CD4-positive, alpha-beta T cell treated with Interleukin-4 for 1 hour (primary cell): ENCODE measurements at regions not wholly inside any gene's neighbourhood (a gene's known extent, or its start where the extent isn't known, plus 50 kb on each side); places are given as distances from the start of the nearest gene placed in this dataset.
"Not testable (repeated sequence)": the region's sequence is repeated elsewhere in the genome, so short reads cannot be mapped to it uniquely, and the experiment has no call there.

Experiments
- DNase-seq, 2 donors: peaks; one replicate each; pipeline ENCODE4 v3.0.0-alpha.2; 2020 to 2022

DNA sequence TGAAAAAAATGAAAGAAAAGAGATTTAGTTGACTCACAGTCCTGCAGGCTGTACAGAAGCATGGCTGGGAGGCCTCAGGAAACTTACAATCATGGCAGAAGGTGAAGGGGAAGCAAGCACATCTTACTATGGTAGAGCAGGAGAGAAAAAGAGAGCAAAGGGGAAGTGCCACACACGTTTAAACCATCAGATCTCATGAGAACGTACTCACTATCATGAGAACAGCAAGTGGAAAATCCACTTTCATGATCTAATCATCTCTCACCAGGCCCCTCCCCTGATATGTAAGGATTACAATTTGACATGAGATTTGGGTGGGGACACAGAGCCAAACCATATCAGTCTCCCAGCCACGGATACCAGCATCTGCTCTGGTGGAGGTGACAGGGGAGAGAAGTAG, 50.8 kb upstream of the CPOX start:
- DNase-seq = no peak

DNA sequence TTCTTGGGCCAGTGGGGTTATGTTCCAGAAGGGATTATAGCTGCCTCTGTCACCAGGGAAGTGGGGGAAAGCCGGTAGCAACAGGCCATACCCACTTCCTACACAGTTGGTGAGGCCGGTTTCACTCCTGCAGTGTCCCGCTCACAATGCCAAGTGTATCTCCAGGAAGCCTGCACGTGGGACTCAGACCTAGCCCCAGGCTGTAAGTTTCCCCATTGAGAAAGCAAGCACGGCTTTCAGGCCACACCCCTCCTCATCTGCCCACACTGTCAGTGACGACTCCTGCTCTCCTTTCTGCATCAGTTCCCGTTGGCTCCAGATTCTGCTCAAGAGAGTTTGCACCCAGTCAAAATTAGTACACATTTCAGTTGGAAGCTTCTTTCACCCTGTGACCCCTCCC, 51.6 kb upstream of the CPOX start:
- DNase-seq = no peak

DNA sequence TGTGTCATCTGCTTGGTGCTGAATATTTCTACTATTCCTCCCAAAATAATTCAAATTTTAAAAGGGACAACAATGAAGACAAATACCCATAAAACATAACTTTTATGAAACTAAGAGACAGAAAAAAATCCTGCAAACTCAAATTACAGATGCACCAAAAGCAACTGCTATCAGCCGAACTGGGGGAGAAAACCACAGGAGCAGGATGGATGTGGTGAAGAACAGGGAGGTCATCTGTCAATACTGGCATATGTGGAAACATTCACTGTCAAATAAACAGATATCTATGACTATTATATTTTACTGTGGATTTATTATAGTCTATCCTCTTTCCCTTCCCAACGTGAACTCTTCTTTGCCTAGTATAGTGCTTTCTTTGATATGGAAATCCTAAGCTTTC, 53.3 kb upstream of the CPOX start:
- DNase-seq = no peak

DNA sequence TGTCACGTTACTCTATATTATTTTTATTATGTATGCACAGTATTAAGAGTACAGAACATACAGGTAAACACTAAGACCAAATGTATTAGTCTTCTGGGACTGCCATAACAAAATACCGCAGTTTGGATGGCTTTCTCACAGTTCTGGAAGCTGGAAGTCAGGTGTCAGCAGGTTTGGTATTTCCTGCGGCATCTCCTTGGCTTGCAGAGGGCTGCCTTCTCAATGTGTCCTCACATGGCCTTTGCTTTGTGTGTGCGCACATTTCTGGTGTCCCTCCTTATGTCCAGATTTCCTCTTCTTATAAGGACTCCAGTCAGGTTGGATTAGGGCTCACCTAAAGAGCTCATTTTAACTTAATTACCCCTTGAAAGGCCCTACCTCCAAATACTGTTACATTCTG, 53.8 kb upstream of the CPOX start:
- DNase-seq = no peak

GRCh38 chr3:98650971-98651779, 57.8 kb upstream of the CPOX start:
- DNase-seq = no peak

- no peak for DNase-seq
Observed at GRCh38 chr3:98651780-98652077, 58.3 kb upstream of the CPOX start.

- no peak for DNase-seq
Observed at GRCh38 chr3:98655666-98656065, 62.3 kb upstream of the CPOX start.

GRCh38 chr3:98657457-98657856, 64.0 kb upstream of the CPOX start:
- DNase-seq = peak; percentile 16 to 17

DNA sequence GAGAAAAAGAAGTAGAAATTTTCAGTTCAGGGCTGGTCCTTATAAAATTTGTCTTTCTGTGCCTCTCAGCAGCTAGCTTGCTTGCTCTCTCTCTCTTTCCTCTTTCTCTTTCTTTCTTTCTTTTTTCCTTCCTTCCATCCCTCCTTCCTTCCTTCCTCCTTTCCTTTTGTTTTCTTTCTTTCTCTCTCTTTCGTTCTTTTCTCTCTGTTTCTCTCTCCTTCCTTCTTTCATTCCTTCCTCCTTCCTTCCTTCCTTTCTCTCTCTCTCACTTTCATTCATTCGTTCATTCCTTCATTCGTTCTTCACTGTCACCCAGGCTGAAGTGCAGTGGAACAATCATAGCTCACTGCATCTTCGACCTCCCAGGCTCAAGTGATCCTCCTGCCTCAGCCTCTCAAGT, 69.3 kb upstream of the CPOX start:
- DNase-seq = no peak

- no peak for DNase-seq
Observed at GRCh38 chr3:98670020-98670419, 76.6 kb upstream of the CPOX start.

DNA sequence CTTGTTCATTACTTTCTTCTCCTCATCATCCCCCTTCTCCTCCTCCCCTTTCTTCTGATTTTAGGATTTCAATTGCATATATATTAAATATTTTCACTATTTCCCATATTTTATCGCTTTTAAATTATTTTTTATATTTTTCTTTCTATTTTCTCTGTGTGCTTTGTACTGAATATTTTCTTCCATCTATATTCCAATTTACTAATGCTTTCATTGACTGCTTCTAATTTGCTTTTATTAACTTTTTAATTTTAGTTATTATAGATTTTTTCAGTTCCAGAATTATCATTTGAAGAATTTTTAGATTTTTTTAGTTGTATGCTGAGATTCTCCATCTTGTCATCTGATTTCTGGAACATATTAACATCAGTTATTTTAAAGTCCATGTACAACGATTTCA, 83.2 kb upstream of the ST3GAL6 start:
- DNase-seq = no peak

GRCh38 chr3:98680723-98681122, 82.4 kb upstream of the ST3GAL6 start:
- no peak for DNase-seq

DNA sequence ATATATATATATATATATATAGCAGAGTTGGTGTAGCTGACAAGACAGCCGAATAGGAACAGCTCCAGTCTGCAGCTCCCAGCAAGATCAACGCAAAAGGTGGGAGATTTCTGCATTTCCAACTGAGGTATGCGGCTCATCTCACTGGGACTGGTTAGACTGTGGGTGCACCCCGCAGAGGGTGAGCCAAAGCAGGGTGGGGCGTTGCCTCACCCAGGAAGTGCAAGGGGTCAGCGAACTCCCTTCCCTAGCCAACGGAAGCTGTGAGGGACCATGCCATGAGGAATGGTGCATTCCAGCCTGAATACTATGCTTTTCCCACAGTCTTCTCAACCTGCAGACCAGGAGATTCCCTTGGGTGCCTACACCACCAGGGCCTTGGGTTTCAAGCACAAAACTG, 81.7 kb upstream of the ST3GAL6 start:
- DNase-seq = no peak

DNA sequence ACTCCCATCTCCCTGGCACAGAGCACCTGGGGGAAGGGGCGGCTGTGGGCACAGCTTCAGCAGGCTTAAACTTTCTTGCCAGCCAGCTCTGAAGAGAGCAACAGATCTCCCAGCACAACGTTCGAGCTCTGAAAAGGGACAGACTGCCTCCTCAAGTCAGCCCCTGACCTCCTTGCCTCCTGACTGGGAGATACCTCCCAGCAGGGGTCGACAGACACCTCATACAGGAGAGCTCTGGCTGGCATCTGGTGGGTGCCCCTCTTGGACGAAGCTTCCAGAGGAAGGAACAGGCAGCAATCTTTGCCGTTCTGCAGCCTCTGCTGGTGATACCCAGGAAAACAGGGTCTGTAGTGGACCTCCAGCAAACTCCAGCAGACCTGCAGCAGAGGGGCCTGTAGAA, 80.7 kb upstream of the ST3GAL6 start:
- not testable (repeated sequence) for DNase-seq

DNA sequence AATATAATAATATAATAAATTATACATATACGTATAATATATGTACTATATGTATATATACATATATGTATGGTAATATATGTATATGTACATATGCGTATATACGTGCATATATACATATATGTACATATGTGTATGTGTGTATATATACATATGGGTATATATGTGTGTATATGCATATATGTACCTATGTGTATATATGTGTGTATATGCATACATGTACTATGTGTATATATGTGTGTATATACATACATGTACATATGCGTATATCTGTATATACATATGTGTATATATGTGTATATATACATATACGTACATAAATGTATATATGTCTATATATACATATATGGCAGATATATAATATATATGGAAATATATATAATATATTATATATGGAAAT, 74.8 kb upstream of the ST3GAL6 start:
- no peak for DNase-seq

GRCh38 chr3:98690876-98691275, 72.3 kb upstream of the ST3GAL6 start:
- no peak for DNase-seq

GRCh38 chr3:98691897-98692296, 71.2 kb upstream of the ST3GAL6 start:
- DNase-seq = no peak

DNA sequence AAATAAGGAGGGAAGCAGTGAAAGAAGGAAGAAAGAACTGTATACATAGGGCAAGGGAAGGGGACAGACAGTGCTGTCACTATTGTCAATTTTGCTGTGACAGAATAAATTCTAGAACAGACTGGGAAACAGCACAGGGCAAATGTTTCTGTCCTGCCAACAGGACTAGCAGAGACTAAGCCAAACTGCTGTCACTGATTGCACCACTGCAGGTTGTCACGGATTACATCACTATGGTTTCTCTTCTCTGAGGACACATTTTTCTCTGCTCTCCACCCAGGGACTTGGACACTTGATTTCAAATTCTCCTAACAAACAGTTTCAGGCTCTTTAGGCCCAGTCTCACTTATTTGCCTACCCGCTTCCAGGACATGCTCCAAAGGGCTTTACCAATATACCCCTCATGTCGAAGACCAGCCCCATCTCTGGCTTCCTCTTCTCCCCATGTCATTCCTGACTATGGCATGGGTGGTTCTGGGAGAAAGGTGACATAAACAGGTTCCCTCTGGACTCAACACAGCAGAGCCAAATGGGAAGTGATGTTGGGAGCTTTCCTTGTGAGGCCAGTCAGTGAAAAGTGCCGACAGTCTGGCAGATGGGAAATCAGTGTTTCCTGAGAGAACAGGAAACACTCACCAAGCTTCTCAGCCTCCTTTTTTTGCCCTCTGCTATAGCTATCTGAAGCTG, 70.2 kb upstream of the ST3GAL6 start:
- DNase-seq = no peak

GRCh38 chr3:98695796-98696195, 67.3 kb upstream of the ST3GAL6 start:
- no peak for DNase-seq

DNA sequence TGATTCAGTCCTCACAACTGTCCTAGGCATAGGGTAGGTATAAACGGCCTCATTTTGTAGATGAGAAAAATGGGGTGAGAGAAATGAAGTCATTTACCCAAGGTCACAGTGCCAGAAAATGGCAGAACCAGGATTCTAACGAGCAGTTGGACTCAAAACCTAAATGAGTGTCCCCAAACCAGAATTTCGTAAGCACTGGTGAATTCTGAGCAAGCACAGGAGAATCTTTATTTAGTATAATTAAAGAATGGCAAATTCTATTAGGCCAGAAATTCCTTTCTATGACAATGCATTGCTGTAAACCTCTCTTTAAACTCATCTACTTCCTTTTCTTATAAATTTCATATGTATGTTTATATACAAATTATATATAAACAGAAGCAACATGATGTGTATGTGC, 66.8 kb upstream of the ST3GAL6 start:
- DNase-seq = not testable (repeated sequence)

DNA sequence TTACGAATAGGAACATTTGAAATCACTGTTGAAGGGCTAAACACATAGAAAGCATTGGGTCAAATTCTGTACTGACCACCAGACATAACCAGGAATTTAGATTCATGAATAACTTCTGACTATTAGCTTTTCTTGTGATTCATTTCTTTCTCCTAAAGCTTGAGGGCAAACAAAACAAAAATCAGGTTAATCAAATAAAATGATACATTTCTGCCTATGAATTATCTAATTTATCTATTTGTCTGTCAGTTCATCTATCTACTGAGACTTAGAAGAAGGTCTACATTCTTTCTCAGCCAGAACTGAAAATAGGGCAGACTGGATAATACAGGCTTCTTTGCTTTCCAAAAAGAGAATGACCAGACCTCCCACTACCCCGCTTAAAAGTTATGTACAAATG, 65.9 kb upstream of the ST3GAL6 start:
- DNase-seq = no peak

GRCh38 chr3:98699132-98699531, 64.0 kb upstream of the ST3GAL6 start:
- DNase-seq = no peak

DNA sequence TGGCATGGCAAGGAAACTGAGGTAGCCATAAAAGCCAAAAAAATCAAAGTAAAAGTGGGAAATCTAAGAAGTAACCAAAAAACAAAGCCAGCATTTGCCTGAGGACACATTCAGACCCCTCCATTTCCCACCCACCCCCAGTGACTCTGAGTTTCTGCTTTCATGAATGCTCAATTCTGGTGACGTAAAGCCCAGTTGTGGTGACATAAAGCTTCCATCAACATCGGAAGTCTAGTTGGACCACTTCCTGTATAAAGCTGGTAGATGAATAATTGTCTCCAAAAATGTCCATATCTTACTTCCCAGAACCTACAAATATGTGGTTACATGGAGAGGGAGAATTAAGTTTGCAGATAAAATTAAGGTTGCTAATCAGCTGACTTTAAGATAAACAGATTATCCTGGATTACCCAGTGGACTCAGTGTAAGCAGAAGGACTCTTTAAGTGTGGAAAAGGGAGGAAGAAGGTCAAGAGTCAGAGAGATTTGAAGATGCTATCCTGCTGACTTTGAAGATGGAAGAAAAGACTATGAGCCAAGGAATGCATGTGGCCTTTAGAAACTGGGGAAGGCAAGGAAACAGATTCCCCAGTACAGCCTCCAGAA, 62.0 kb upstream of the ST3GAL6 start:
- no peak for DNase-seq

DNA sequence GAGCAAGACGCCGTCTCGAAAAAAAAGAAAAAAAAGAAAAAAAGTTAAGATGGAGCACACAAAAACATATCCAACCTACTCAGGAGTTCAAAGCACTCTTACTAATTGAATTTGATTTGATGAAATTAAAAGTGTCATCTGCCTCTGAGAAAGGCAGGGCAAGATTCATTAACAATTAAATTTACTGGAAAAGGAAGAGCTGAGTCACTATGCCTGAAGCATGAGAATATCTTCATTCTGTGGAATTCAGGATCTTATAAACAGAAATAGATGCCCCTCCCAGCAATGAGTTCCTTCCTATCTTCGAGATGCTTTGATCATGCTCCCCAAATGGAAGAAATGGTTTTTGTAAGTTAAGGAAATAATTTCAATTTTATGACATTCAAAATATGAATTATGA, 61.0 kb upstream of the ST3GAL6 start:
- DNase-seq = no peak

DNA sequence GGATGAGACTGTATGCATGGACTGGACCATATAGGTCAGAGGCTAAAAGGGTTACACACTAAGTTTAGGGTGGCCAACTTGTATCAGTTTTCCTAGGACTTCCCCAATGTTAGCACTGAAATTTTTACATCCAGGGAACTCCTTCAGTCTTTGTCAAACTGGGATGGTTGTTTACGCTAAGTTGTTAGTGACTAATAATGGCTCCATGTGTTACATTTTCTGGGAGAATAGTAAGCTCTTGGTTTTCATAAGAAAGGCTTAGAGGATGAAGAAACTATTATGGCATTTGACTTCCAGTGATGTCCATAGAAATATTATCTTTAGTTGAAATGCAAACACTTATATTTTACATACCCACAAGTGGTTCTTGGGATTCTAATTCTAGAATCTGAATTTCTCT, 57.9 kb upstream of the ST3GAL6 start:
- no peak for DNase-seq
